ENCODE measurements at regions not wholly inside any gene's neighbourhood (a gene's known extent, or its start where the extent isn't known, plus 50 kb on each side); places are given as distances from the start of the nearest gene placed in this dataset.

GRCh38 chr17:33950061-33950460 is 305.0 kb upstream of the CCL2 start:
- TF ChIP-seq POLR2A (IDR thresholded peaks at IDR 0.05) (no peak), CTCF (IDR thresholded peaks at IDR 0.05) (no peak)

All from Peyer's patch (tissue), 4 donors.